ENCODE measurements at regions not wholly inside any gene's neighbourhood (a gene's known extent, or its start where the extent isn't known, plus 50 kb on each side); places are given as distances from the start of the nearest gene placed in this dataset.

DNA sequence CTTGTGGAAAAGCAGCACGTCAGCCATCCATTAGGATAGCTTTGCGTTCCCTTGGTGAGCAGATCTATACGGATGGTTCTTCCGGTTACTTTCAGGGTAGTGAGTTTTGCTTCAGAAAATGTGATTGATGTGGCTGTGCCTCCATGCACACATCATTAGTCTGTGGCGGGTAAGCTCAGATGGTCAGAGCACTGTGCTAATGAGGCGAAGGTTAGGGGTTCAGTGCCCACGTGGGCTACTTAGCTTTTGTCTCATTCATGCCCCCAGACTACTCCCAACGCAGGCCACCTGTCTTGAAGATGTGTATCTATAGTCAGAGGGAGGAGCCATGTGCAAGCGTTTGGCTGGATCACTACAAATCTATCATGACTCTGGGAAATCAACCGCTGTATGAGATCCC is 322.8 kb upstream of the POU3F3 start:
- no peak for TF ChIP-seq CTCF (IDR thresholded peaks at IDR 0.05; ENCODE audit: poor library complexity, severe bottlenecking)
- TF ChIP-seq POLR2AphosphoS5 (IDR thresholded peaks at IDR 0.05) = no peak
- no peak for TF ChIP-seq EP300 (conservative IDR thresholded peaks at IDR 0.05; ENCODE audit: poor library complexity, severe bottlenecking)
- TF ChIP-seq TAF1 (IDR thresholded peaks at IDR 0.05; ENCODE audit: low read depth) = no peak
